ENCODE measurements at regions not wholly inside any gene's neighbourhood (a gene's known extent, or its start where the extent isn't known, plus 50 kb on each side); places are given as distances from the start of the nearest gene placed in this dataset.

DNA sequence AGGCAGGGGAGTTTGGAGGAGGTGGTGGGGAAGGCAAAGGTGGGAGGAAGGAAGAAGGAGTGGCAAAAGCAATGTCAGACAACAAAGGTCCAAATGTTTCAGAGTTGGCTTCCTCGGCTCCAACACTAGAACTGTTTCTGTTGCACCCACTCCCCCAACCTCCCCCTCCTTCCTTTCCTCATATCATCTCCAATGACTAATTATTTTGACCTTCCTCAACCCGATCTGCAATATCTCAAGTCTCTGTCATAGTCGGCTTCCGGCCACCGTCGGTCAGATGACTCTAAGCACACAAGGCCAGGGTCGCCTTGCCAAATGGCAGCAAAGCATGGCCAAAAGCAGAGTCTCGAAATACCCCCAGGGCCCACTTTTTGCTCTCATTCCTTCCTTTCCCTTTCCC lies 637.0 kb upstream of the TBX3 start:
- intact Hi-C loops (cut with micrococcal nuclease) (no loop called here), dilution Hi-C loops (cut with MboI; ENCODE audit: extremely low pct_ligation_motif_present, low sequenced_read_pairs) (no loop called here)
- H2AFZ ChIP-seq (ENCODE audit: low read depth, low read length) = no peak overlapping the region
- H3K9me1 ChIP-seq (replicated peaks; ENCODE audit: control insufficient read depth, extremely low read depth, insufficient read depth, low read length) = no peaks in the 10 kb centered on the region
- H4K20me1 ChIP-seq (replicated peaks; ENCODE audit: control insufficient read depth, extremely low read depth, insufficient read depth, low read length) = no peaks in the 10 kb centered on the region
- no peaks in the 10 kb centered on the region for H3K4me1 ChIP-seq (ENCODE audit: control insufficient read depth, extremely low read depth, insufficient read depth, low read length)
- no TSS peak for BruUV-seq (replicated peaks)
- H3K9ac ChIP-seq (replicated peaks; ENCODE audit: extremely low read depth, insufficient read depth, low read length) = no peak overlapping the region
- DNase-seq (ENCODE audit: low read depth, low spot score) = no peak
- no peak overlapping the region for H3K4me3 ChIP-seq (replicated peaks in 1 of 3; ENCODE audit: insufficient read depth in 1 of 3, low read depth in 1 of 3, low read length in 3 of 3)
- H3K27me3 ChIP-seq (ENCODE audit: control insufficient read depth in 2 of 2, insufficient read depth in 2 of 2, low read length in 2 of 2) = no peaks in the 10 kb centered on the region
- FAIRE-seq = no peak
- H3K27ac ChIP-seq (ENCODE audit: insufficient read depth, low read depth, low read length) = no peak overlapping the region
- H3K79me2 ChIP-seq (ENCODE audit: control insufficient read depth, insufficient read depth, low read length) = no peaks in the 10 kb centered on the region
- H3K4me2 ChIP-seq (ENCODE audit: insufficient read depth, low read length) = no peak overlapping the region
- H3K36me3 ChIP-seq (ENCODE audit: control insufficient read depth in 2 of 2, extremely low read depth in 1 of 2, insufficient read depth in 2 of 2, low read length in 2 of 2) = no peaks in the 10 kb centered on the region
- TF ChIP-seq FOS (IDR thresholded peaks at IDR 0.05; ENCODE audit: borderline replicate concordance, insufficient read depth, low read length) = no peak
- no peak for TF ChIP-seq POLR2A (IDR thresholded peaks at IDR 0.05; ENCODE audit: low read depth, low read length)
- no peak for TF ChIP-seq EZH2 (IDR thresholded peaks at IDR 0.05; ENCODE audit: borderline replicate concordance, low read depth, low read length, severe bottlenecking)
- no peak for TF ChIP-seq POLR2AphosphoS5 (IDR thresholded peaks at IDR 0.05; ENCODE audit: insufficient read depth, low read depth, low read length)
- TF ChIP-seq MYC (IDR thresholded peaks at IDR 0.05; ENCODE audit: low read depth, low read length) = no peak
- TF ChIP-seq, protein P1, sequence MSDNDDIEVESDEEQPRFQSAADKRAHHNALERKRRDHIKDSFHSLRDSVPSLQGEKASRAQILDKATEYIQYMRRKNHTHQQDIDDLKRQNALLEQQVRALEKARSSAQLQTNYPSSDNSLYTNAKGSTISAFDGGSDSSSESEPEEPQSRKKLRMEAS (IDR thresholded peaks at IDR 0.05; ENCODE audit: insufficient read depth, insufficient read length) = no peak
- ChIA-PET CTCF (no interaction called here), POLR2A (no interaction called here)
- no peaks in the 10 kb centered on the region for H3K9me3 ChIP-seq (replicated peaks; ENCODE audit: control insufficient read depth, insufficient read depth, low read length)

DNA sequence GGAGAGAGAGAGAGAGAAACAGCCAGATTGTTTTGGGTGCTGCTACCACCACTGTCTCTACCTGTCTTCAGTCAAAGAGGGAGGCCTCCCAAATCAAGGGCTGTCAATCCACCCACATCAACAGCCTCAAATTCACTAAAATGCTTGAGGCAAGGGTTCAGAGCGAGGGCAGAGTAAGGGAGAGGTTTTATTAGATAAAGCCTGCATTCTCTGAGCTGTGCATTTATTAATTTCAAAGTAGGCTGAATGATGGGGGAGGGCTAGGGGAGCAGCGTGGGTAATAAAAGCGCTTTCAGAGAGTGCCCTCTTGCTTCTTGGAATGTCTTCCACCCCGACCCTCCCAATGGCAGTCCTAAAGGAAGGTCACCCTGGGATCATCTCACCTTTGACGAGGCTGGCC lies 636.5 kb upstream of the TBX3 start:
- ChIA-PET CTCF (interaction anchor here (0.5 kb wide), 1 partner anchor 483 kb away, joined by 3 read pairs; no protein-coding TSS in a partner anchor), POLR2A (no interaction called here)
- H3K4me3 ChIP-seq (replicated peaks in 1 of 3; ENCODE audit: insufficient read depth in 1 of 3, low read depth in 1 of 3, low read length in 3 of 3) = no peak overlapping the region
- intact Hi-C loops (cut with micrococcal nuclease) (no loop called here), dilution Hi-C loops (cut with MboI; ENCODE audit: extremely low pct_ligation_motif_present, low sequenced_read_pairs) (no loop called here)
- no peak for TF ChIP-seq GATA2 (IDR thresholded peaks at IDR 0.05; ENCODE audit: insufficient read depth, insufficient read length, low read depth, low read length)
- no peak for TF ChIP-seq FOS (IDR thresholded peaks at IDR 0.05; ENCODE audit: borderline replicate concordance, insufficient read depth, low read length)
- TF ChIP-seq MYC (IDR thresholded peaks at IDR 0.05; ENCODE audit: low read depth, low read length) = no peak
- no peak for TF ChIP-seq POLR2AphosphoS5 (IDR thresholded peaks at IDR 0.05; ENCODE audit: insufficient read depth, low read depth, low read length)
- TF ChIP-seq EZH2 (IDR thresholded peaks at IDR 0.05; ENCODE audit: borderline replicate concordance, low read depth, low read length, severe bottlenecking) = no peak
- TF ChIP-seq POLR2A (IDR thresholded peaks at IDR 0.05; ENCODE audit: low read depth, low read length) = no peak
- no peak for TF ChIP-seq JUN (IDR thresholded peaks at IDR 0.05; ENCODE audit: borderline replicate concordance, insufficient read depth, insufficient read length, low read depth)
- TF ChIP-seq, protein P1 (IDR thresholded peaks at IDR 0.05; ENCODE audit: insufficient read depth, insufficient read length) = no peak
- H3K27ac ChIP-seq (ENCODE audit: insufficient read depth, low read depth, low read length) = no peak overlapping the region
- no peaks in the 10 kb centered on the region for H3K9me3 ChIP-seq (replicated peaks; ENCODE audit: control insufficient read depth, insufficient read depth, low read length)
- no peak overlapping the region for H3K9ac ChIP-seq (replicated peaks; ENCODE audit: extremely low read depth, insufficient read depth, low read length)
- no peaks in the 10 kb centered on the region for H3K9me1 ChIP-seq (replicated peaks; ENCODE audit: control insufficient read depth, extremely low read depth, insufficient read depth, low read length)
- H2AFZ ChIP-seq (ENCODE audit: low read depth, low read length) = no peak overlapping the region
- no peaks in the 10 kb centered on the region for H3K4me1 ChIP-seq (ENCODE audit: control insufficient read depth, extremely low read depth, insufficient read depth, low read length)
- H3K36me3 ChIP-seq (ENCODE audit: control insufficient read depth in 2 of 2, extremely low read depth in 1 of 2, insufficient read depth in 2 of 2, low read length in 2 of 2) = no peaks in the 10 kb centered on the region
- no peak for DNase-seq (ENCODE audit: low read depth, low spot score)
- H3K27me3 ChIP-seq (ENCODE audit: control insufficient read depth in 2 of 2, insufficient read depth in 2 of 2, low read length in 2 of 2) = no peaks in the 10 kb centered on the region
- H3K79me2 ChIP-seq (ENCODE audit: control insufficient read depth, insufficient read depth, low read length) = no peaks in the 10 kb centered on the region
- no peak for FAIRE-seq
- H4K20me1 ChIP-seq (replicated peaks; ENCODE audit: control insufficient read depth, extremely low read depth, insufficient read depth, low read length) = no peaks in the 10 kb centered on the region
- no TSS peak for BruUV-seq (replicated peaks)
- H3K4me2 ChIP-seq (ENCODE audit: insufficient read depth, low read length) = no peak overlapping the region

Data from endothelial cell of umbilical vein (primary cell).